ENCODE measurements at regions not wholly inside any gene's neighbourhood (a gene's known extent, or its start where the extent isn't known, plus 50 kb on each side); places are given as distances from the start of the nearest gene placed in this dataset.
"Not testable (repeated sequence)": the region's sequence is repeated elsewhere in the genome, so short reads cannot be mapped to it uniquely, and the experiment has no call there.

DNA sequence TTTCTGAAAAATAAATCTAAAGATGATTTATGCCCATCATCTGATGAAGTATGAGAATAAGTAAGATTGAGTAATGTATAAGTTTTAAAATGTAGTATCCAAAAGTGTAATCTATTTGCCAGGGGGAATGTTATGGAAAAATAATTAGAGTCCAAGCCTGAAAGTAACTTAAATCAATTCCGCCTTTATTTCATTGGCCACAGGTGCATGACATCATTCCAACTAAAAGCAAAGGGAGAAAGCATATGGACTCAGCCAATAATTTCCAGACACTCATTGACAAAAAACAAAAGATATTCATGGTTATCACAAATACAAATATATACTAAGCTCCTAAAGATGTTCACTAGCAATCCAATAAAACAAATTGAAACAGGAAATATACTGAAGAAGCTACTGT, 752.6 kb upstream of the TMEFF2 start:
- H3K36me3 ChIP-seq (ENCODE audit: control insufficient read depth in 2 of 3, insufficient read depth in 3 of 3, low read length in 3 of 3) = no peaks in the 10 kb centered on the region
- intact Hi-C loops (cut with DNase I) = no loop called here
- H3K27ac ChIP-seq (ENCODE audit: low read depth in 2 of 2, low read length in 2 of 2) = no peak overlapping the region
- H3K4me1 ChIP-seq (ENCODE audit: control insufficient read depth in 2 of 3, insufficient read depth in 2 of 3, low read depth in 1 of 3, low read length in 3 of 3) = no peaks in the 10 kb centered on the region
- no peaks in the 10 kb centered on the region for H3K27me3 ChIP-seq (ENCODE audit: control insufficient read depth, insufficient read depth, low read length)
- no peaks in the 10 kb centered on the region for H3K9me3 ChIP-seq (ENCODE audit: control insufficient read depth in 2 of 3, insufficient read depth in 1 of 3, low read length in 3 of 3)
- H3K9ac ChIP-seq (ENCODE audit: low read length in 3 of 3) = no peak overlapping the region
- TF ChIP-seq, protein P1, sequence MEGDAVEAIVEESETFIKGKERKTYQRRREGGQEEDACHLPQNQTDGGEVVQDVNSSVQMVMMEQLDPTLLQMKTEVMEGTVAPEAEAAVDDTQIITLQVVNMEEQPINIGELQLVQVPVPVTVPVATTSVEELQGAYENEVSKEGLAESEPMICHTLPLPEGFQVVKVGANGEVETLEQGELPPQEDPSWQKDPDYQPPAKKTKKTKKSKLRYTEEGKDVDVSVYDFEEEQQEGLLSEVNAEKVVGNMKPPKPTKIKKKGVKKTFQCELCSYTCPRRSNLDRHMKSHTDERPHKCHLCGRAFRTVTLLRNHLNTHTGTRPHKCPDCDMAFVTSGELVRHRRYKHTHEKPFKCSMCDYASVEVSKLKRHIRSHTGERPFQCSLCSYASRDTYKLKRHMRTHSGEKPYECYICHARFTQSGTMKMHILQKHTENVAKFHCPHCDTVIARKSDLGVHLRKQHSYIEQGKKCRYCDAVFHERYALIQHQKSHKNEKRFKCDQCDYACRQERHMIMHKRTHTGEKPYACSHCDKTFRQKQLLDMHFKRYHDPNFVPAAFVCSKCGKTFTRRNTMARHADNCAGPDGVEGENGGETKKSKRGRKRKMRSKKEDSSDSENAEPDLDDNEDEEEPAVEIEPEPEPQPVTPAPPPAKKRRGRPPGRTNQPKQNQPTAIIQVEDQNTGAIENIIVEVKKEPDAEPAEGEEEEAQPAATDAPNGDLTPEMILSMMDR (IDR thresholded peaks at IDR 0.05; ENCODE audit: borderline replicate concordance, extremely low read depth, insufficient read depth) = no peak
- no peak for FAIRE-seq
- H3K4me3 ChIP-seq (ENCODE audit: low read length in 3 of 3) = no peak overlapping the region
- DNase-seq = no peak

DNA sequence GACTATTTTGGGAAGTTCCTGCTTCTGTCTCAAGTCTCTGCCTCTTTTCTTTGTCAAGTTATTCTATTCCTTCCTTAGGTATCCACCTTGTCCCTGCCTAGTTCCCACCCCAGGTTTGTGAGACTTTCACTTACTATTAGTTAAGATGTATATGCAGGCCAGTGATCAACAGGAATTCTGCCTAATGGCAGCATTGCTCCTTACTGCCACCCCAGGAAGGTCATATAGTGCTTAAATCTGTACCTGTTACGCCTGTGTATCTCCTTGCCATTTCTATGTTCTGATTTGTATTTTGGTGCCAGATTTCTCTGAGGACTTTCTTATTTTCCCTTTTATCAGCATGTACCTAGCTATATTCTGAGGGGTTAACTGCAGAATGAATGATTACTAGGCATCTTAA, 746.0 kb upstream of the TMEFF2 start:
- DNase-seq = peak in 1 of 5 donors; percentile 7
- H3K27ac ChIP-seq (ENCODE audit: low read depth in 2 of 2, low read length in 2 of 2) = no peak overlapping the region
- no peak for FAIRE-seq
- H3K27me3 ChIP-seq (ENCODE audit: control insufficient read depth, insufficient read depth, low read length) = no peaks in the 10 kb centered on the region
- H3K4me1 ChIP-seq (ENCODE audit: control insufficient read depth in 2 of 3, insufficient read depth in 2 of 3, low read depth in 1 of 3, low read length in 3 of 3) = no peaks in the 10 kb centered on the region
- H3K36me3 ChIP-seq (ENCODE audit: control insufficient read depth in 2 of 3, insufficient read depth in 3 of 3, low read length in 3 of 3) = no peaks in the 10 kb centered on the region
- H3K4me3 ChIP-seq (ENCODE audit: low read length in 3 of 3) = no peak overlapping the region
- intact Hi-C loops (cut with DNase I) = no loop called here
- H3K9ac ChIP-seq (ENCODE audit: low read length in 3 of 3) = no peak overlapping the region
- H3K9me3 ChIP-seq (ENCODE audit: control insufficient read depth in 2 of 3, insufficient read depth in 1 of 3, low read length in 3 of 3) = no peaks in the 10 kb centered on the region
- TF ChIP-seq, protein P1 (IDR thresholded peaks at IDR 0.05; ENCODE audit: borderline replicate concordance, extremely low read depth, insufficient read depth) = no peak

DNA sequence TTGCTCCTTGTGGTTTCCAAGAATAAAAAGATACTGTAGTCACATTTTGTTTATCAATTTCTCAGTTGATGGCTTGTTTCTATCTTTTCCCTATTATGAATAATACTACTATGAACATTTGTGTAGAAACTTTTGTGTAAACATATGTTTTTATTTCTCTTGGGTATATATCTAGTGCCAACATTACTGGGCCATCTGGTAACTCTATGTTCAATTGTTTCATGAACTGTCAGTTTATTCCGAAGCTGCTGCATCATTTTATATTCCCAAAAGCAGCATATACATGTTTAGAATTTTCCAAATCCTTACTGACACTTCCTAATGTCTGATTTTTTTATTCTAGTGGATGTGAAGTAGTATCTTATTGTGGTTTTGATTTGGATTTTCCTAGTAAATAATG, 737.6 kb upstream of the TMEFF2 start:
- Histone ChIP-seq H3K4me1 (ENCODE audit: control insufficient read depth in 2 of 3, insufficient read depth in 2 of 3, low read depth in 1 of 3, low read length in 3 of 3) (no peaks in the 10 kb centered on the region), H3K27me3 (ENCODE audit: control insufficient read depth, insufficient read depth, low read length) (no peaks in the 10 kb centered on the region), H3K36me3 (ENCODE audit: control insufficient read depth in 2 of 3, insufficient read depth in 3 of 3, low read length in 3 of 3) (no peaks in the 10 kb centered on the region), H3K27ac (ENCODE audit: low read depth in 2 of 2, low read length in 2 of 2) (no peak overlapping the region), H3K9ac (ENCODE audit: low read length in 3 of 3) (no peak overlapping the region), H3K4me3 (ENCODE audit: low read length in 3 of 3) (no peak overlapping the region), H3K9me3 (ENCODE audit: control insufficient read depth in 2 of 3, insufficient read depth in 1 of 3, low read length in 3 of 3) (no peaks in the 10 kb centered on the region)
- intact Hi-C loops (cut with DNase I) = no loop called here
- TF ChIP-seq, protein P1 (IDR thresholded peaks at IDR 0.05; ENCODE audit: borderline replicate concordance, extremely low read depth, insufficient read depth) = no peak
- FAIRE-seq (no peak), DNase-seq (no peak)

DNA sequence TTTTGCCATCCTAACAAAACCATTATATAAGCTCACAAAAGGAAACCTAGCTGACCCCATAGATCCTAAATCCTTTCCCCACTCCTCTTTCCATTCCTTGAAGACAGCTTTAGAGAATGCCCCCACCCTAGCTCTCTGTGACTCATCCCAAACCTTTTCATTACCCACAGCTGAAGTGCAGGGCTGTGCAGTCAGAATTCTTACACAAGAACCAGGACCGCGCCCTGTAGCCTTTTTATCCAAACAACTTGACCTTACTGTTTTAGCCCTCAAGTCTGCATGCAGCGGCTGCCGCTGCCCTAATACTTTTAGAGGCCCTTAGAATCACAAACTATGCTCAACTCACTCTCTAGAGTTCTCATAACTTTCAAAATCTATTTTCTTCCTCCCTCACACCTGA, 726.9 kb upstream of the TMEFF2 start:
- H3K9me3 ChIP-seq (ENCODE audit: control insufficient read depth in 2 of 3, insufficient read depth in 1 of 3, low read length in 3 of 3) = not testable (repeated sequence)

More for the DNA sequence above, 726.9 kb upstream of the TMEFF2 start:
- intact Hi-C loops (cut with DNase I); H3K9ac ChIP-seq (ENCODE audit: low read length in 3 of 3); H3K4me1 ChIP-seq (ENCODE audit: control insufficient read depth in 2 of 3, insufficient read depth in 2 of 3, low read depth in 1 of 3, low read length in 3 of 3); H3K36me3 ChIP-seq (ENCODE audit: control insufficient read depth in 2 of 3, insufficient read depth in 3 of 3, low read length in 3 of 3); DNase-seq; H3K27ac ChIP-seq (ENCODE audit: low read depth in 2 of 2, low read length in 2 of 2); FAIRE-seq; H3K4me3 ChIP-seq (ENCODE audit: low read length in 3 of 3); H3K27me3 ChIP-seq (ENCODE audit: control insufficient read depth, insufficient read depth, low read length): not testable (repeated sequence)
